D341Med (cell line): ENCODE measurements at regions not wholly inside any gene's neighbourhood (a gene's known extent, or its start where the extent isn't known, plus 50 kb on each side); places are given as distances from the start of the nearest gene placed in this dataset.

Experiments
- DNase-seq: peaks from one replicate; pipeline ENCODE4 v3.0.0; 2012; ENCODE audit warnings: low spot score

GRCh38 chr5:6926491-6927038 is 213.3 kb downstream of the TENT4A start:
- no peak for DNase-seq

DNA sequence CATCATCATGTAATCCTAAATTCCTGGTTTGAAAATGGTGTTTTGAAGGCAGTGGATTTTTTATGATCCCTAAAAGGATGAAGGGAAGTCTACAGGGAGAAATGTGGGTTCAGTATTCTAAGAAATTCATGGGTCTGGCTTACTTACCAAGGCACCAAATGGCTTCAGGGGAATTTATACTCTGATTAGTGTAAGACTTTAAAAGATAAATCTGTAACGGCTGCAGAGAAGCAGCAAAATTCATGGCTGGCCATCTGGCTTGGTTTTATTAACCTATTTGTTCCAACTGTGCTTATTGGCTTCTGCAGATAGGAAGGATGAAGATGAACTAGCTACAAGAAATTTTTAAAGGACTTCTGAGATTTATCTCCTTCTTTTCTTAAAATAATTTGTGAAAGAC is 222.8 kb downstream of the TENT4A start:
- no peak for DNase-seq

DNA sequence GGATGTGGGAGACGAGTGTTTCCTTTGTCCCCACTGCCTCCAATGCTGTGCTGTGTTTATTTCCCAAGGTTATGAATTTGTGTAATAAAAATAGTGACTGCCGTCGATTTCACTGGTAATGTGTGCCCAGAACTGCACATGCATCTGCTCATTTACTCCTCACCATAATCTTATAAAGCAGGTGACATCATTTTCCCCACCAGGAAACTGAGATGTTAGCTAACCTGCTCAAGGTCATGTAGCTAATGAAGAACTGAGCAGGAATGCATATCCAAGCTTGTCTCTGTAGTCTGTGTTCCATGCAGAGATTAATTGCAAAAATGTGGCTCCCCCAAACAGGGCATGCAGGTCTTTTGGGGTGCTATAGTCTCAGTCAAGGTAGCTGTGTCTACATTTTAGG is 224.4 kb downstream of the TENT4A start:
- no peak for DNase-seq

- DNase-seq = no peak
Observed at GRCh38 chr5:6941631-6942030, 228.4 kb downstream of the TENT4A start.

DNA sequence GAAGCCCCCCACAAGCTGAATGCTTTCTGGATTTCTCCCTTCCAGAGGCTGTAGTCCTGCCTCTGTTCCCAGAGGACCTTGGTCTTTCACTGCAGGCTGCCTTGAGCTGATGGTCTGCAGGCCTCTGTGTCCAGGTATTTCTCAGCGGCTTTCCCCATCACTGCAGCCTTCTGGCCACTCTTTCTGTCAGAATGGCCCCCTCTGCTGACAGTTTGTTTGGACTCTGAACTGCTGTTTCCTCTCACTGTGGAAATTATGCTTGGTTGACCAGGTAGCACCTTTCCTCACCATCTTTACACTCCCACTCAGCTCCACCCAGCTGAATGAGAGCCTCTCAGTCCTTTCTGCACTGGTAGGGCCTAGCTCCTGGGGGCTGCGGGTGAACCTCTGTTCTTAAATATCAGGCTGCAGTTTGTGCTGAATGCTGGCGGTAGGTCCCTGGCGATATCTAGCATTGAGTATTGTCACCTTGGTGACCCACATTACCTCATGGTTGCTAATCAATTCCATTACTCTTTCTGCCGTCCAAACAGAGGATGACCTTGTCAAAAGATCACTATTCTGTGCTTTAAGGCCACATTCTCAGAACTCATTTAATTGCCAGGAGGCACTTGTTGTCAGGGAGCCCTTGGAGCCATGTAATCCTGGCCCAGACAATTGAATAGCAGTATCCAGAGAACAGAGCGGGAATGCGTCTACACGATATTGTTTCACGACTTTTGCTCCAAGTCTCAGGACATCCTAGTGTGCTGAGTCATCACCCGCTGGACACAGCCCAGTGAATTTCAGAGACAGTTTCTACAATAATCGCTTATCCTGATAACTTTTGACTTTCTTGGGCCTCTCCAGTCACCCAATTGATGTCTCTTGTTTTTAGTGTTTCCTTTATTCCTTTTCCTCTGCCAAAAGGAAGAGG is 230.2 kb downstream of the TENT4A start:
- DNase-seq = no peak

GRCh38 chr5:6948562-6948961 is 235.3 kb downstream of the TENT4A start:
- no peak for DNase-seq

DNA sequence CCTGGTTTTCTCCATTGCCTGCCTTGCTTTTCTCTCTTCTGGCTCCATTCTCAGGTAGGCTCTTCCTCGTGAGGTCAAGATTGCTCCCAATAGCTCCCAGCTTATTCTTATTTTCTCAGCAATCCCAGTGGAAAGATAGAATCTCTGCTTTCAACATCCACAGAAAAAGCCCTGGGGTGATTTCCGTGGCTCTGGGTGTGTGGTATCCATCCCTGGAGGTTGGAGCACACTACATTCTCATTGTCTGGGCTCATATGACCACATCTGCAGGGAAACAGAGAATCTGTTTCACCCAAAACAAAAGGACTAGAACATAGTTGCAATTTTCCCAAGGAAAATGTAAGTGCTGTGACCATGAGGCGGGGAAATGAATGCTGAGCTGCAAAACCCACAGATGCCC is 236.0 kb downstream of the TENT4A start:
- DNase-seq = no peak

- no peak for DNase-seq
Observed at GRCh38 chr5:6950250-6950649, 237.0 kb downstream of the TENT4A start.

GRCh38 chr5:6950860-6951259 is 237.6 kb downstream of the TENT4A start:
- no peak for DNase-seq

DNA sequence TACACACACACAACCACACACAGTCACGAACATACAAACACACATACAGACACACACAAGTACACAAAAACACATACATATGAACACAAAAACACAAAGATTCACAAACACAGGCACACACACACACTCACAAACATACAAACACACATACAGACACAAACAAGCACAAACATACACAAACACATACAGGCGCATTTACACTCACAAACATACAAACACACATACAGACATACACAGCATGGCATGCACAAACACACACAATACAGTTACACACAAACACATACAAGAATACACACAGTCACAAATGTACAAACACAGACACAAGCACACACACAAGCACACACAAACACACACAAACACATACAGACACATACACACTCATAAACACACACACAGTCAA is 247.9 kb downstream of the TENT4A start:
- DNase-seq = no peak

- DNase-seq = no peak
Observed at GRCh38 chr5:6961837-6962635, 248.8 kb downstream of the TENT4A start.

DNA sequence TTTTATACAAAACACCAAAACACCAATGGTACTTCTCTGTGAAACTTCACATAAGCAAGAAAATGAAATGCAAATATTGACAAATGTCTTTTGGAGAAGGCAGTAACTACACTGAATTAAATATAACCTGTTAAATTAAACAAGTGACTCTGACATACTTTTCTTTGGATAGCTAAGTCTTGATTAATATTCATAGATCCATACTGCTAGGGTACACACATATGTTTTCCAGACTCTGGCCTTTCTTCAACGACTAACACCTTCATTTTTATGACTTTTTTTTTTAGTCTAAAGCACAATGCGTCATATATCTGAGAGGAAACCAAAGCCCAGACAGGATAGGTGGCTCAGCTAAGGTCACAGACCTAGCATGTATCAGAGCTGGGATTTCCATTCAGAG is 263.7 kb downstream of the TENT4A start:
- no peak for DNase-seq

GRCh38 chr5:6979061-6979460 is 265.8 kb downstream of the TENT4A start:
- DNase-seq = no peak

- no peak for DNase-seq
Observed at GRCh38 chr5:6989230-6989629, 276.0 kb downstream of the TENT4A start.

GRCh38 chr5:6994097-6994496 is 280.9 kb downstream of the TENT4A start:
- DNase-seq = no peak

- no peak for DNase-seq
Observed at GRCh38 chr5:6995115-6995514, 281.9 kb downstream of the TENT4A start.

DNA sequence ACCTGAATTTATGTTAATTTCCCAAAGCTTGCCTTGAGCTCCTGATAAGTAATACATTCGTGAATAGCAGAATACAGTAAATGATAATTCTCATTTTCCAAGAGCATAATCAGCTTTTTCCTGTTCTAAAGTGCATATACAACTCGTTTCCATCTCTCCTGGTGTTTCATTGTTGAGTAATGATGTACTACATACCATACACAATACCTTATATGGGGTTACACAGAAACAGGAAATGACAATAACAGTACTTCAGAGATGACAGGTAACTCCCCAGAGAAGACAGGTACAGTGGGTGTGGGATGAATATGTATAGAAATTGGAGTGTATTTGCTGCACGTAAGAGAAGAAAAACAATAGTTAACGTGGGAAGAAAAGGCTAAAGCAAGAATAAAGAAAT is 287.1 kb downstream of the TENT4A start:
- DNase-seq = no peak

DNA sequence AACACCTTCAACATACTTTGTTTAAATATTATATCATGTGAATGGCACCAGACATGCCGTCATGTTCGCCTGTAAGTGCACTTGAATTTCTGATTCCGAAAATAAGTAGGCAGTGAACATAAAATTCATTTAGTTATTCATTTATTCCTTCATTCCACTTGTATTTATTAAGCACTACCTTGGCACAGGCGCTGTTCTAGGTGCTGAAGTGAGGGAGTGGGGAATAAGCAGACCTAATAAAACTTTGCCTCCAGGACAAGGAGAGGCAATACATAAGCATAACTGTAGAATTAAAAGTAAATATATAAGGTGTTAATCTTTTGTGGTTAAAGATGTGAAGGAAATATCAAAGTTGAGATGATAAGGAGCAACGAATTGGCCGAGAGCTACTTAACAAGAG is 297.4 kb downstream of the TENT4A start:
- no peak for DNase-seq

- DNase-seq = no peak
Observed at GRCh38 chr5:7012057-7012456, 298.8 kb downstream of the TENT4A start.

- DNase-seq = no peak
Observed at GRCh38 chr5:7014611-7015010, 301.4 kb downstream of the TENT4A start.

GRCh38 chr5:7015586-7016256 is 302.5 kb downstream of the TENT4A start:
- no peak for DNase-seq

GRCh38 chr5:7016999-7017747 is 303.9 kb downstream of the TENT4A start:
- DNase-seq = no peak
